HG03108 (cell line): ENCODE measurements at regions not wholly inside any gene's neighbourhood (a gene's known extent, or its start where the extent isn't known, plus 50 kb on each side); places are given as distances from the start of the nearest gene placed in this dataset.
"Not testable (repeated sequence)": the region's sequence is repeated elsewhere in the genome, so short reads cannot be mapped to it uniquely, and the experiment has no call there.

ENCODE experiments used
- ATAC-seq: cut with Tn5 transposase; IDR thresholded peaks from one replicate; pipeline ENCODE4 v1.9.1; 2021; ENCODE audit warnings: moderate library complexity; ENCODE audit not compliant: unreplicated experiment

DNA sequence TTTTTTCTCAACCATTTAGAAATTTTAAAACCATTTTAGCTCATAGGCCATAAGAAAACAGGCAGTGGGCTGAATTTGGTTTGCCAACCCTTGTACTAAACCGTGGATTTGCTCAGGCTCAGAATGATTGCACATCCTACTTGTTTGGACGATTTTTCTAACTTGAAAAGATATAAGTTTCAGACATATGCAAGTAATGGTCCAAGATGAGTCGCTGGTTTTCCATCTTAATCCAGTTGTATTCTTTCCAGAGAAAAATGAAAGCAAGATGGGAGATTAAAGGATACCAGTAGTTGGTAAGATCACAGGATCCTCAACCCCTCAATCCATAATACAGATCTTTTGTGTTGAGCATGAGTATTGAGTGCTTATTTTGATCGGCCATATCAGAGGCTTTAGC is 250.9 kb downstream of the TINAG start:
- no peak for ATAC-seq

DNA sequence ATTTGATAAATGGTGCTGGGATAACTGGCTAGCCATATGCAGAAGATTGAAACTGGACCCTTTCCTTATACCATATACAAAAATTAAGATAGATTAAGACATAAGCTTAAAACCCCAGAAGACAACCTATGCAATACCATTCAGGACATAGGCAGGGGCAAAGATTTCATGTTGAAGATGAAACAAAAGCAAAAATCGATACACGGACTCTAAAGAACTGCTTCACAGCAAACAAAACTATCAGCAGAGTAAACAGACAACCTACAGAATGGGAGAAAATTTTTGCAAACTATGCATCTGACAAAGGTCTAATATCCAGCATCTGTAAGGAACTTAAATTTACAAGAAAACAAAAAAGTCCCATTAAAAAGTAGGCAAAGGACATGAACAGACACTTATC is 255.9 kb downstream of the TINAG start:
- not testable (repeated sequence) for ATAC-seq

DNA sequence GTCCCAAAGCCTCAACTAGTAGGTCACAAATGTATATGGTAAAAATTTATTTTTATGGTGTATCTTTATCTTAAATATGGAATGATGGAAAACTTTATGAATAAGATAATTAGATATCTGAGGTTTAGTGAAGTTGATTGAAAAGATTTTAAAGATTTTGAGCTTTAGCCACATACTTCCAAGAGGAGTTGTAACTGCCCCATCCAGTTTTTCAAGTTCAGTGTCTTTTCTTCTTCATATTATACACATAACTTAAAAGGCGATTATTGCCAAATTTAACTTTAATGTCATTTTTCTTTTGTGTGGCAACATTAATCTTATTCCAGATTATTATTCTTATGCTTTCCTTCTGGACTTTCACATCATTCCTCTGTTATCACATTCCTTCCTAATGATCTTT is 266.4 kb downstream of the TINAG start:
- ATAC-seq: no peak

DNA sequence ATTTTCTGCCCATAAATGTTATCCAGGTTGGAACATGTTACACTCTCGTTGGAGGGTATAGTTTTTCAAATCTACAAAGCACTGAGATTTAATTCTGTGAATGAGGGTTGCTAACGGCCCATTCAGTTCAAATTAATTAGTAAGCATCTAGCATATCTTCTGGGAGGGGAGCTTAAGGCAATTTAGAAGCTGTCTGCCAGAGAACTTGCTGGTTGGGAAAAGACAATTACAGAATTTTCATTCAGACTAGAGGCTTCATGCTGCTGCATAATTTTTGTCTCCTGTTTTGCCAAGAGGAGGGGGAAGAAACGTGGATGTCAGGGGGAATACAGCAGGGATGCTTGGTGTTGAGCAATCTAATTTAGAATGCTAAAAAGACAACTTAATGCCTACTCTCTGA is 268.3 kb upstream of the FAM83B start:
- no peak for ATAC-seq

DNA sequence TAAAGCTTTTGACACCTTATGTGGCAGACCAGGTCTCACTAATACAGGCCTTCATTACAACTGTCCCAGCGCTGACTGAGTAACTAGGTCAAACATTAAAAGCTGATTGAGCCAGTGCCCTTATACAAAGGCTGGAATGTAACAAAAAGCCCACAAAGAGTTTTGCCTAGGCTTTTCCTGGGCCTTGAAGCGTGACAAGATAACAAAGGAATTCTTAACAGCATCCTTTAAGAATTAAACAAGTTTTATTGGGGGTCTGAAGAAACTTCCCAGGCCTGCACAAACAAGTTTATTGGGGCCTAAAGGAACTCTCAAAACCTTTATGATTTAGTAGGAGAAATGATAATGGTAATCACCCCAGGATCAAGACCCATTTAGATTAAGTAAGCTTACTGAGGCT is 267.6 kb upstream of the FAM83B start:
- ATAC-seq: no peak

DNA sequence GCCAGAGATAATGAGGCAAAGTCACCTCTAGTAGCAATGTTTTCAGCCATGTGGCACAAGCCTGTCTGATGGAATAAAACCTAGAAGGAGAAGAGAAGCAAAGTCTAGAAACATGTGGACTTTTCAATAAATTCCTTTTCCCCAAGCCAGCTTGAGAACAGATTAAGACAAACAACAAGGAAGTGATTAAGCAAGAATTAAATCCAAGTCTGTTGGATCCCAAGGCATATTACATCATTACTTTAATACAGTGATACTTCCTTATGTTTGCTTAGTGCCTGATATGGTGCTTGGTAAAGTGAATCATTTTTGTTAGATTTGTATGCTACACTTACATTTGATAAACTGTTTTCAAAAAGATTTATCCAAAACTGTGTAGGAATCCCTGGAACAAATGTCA is 260.3 kb upstream of the FAM83B start:
- ATAC-seq: no peak

DNA sequence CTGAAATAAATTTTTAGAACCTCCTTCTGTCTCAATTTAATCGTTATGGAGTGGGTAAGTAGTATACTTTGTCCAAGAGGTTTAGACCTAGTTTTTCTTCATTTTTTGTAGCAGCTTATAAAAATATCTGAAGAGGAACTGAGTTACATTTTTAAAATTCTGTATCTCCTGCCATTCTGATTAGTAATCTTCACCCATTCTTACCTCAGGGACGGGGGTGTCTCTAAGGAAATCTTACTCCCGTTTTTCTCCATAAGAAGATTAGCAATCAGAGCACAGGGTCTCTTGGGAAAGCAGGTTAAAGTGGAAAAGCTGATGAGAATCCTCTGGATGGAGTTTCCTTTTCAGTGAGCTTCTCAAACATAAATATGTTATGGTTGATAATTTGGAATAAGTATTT is 259.3 kb upstream of the FAM83B start:
- no peak for ATAC-seq

DNA sequence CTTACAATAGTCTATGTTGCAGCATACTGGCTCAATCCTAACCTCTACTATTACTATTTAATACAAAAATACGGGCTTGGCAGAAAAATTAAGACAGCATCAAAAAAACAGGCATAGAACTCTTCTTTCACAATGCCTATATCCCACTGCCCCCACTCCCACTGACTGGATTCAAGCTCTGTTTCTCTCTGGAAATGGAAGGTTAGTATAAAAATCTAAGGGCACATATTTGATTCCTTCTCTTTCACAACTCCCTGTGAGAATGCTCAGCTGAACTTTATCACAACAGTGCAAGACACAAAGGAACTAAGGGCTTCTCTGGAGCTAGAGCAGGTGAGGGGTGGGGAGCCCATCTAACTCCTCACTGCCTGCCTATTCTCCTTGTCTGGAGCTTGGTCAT is 258.4 kb upstream of the FAM83B start:
- no peak for ATAC-seq

DNA sequence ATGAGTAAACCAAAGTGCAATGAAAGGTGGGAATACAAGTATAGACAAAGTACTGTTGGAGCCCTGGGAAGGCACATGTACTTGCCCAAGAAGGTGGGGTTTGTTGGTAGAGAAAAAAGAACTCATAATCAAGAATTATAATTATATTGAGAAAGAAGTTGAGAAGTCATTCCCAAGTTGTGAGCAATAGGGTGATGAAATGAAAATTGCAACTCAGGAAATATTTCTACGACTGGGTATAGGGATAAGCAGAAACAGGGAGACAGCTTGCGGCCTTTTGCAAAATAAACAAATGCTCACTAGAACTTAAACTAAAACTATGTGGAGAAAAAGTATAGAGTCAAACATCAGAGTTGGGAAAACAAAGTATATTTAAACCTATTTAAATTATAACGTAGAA is 250.7 kb upstream of the FAM83B start:
- ATAC-seq: no peak

DNA sequence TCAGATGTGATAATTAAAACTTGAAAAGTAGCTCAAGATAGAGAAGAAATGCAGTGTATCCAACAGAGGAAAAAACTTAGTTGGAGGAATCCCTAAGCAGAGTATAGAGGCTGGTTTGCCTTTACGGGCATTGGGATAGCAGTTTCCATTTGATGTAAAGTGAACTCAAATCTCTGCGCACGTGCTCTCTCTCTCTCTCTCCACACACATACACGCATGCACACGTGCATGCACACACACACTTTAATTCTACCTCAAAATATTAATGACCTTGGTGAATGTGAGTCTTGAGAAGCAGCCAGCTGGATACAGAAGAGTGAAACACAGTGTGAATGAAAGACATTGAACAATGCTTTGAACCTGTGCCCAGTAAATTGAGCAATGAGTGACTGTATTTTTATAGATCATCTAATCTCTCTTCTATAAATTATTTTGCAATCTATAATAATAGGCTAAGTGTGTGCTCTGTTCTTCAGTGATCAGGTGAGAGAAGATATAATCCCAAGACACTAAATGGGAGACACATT is 247.7 kb upstream of the FAM83B start:
- no peak for ATAC-seq

DNA sequence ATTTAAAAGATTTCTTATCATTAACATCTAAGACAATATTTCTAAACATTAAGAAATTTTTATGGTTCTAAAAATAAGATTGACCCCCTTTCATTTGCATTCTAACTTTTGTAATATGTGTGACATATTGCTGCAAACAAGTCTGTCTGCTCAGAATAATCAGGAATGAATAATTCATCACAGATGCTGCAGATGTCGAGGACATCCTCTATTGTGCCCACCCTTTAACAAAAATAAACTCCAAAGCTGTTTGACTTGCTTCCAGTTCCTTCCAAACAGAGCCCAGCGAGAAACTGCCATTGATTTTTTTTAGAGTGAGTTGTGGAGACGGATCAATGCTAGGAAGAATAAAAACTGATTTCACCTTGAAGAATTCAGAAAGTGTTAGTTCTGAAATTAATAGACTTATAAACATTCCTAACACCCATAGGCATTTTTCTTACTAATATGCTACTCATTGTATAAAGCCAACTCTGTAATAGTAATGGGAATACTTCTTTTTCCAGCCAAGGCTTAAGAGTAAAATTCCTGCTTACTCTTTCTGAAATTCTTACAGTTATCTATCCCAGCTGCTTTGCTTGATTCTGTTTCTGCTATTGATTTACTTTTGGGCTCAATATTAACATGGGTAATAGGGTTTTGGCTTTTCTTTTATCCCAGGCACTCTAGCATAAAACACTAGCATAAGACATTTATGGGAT is 244.8 kb upstream of the FAM83B start:
- ATAC-seq: no peak

DNA sequence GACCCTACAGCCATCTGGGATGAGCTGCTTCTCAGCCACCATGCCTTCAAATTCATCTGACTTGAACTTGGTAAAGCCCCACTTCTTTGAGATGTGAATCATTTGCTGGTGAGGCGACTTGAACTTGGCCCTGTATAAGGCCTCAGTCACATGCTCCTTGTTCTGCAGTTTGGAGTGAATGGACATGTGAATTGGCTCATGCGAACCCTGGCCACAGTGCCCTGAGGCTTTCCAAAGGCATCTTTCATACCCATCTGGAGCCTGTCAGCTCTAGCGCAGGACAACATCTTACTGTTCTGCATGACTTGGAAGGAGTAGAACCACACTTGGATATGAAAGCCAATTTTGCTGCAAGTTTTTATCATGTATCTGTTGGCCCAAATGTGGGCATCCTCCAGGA is 244.0 kb upstream of the FAM83B start:
- no peak for ATAC-seq

DNA sequence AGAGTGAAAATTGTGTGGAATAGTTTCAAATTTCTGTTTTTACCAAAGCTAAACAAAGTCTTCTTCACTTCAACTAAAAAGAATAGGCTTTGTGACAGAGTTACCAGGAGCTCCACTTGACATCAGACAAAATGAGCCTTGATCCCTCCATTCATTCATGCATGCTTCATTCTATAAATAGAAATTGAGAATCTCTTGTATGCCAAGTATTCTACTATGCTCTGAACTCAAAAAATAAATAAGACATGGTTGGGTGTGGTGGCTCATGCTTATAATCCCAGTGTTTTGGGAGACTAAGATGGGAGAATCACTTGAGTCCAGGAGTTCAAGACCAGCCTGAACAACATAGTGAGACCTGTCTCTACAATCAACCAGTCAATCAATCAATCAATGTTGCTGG is 236.6 kb upstream of the FAM83B start:
- ATAC-seq: no peak

DNA sequence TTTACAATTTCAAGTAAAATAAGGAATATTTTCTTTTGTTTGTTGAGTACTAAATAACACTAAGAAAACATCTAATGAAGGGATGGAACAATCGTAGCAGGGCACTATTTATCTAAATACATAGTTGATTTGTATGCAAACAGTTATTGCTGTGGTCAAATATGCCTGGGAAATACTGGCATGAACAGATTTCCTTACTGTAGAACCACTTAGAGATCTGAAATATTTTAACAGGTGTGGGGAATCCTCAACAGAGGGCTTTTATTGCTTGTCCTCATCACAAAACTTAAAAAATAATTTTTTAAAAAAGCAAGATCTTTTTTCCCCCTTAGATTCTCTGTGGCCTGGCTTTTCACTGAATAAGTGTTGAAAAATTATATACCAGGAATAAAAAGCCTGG is 233.0 kb upstream of the FAM83B start:
- ATAC-seq: no peak

DNA sequence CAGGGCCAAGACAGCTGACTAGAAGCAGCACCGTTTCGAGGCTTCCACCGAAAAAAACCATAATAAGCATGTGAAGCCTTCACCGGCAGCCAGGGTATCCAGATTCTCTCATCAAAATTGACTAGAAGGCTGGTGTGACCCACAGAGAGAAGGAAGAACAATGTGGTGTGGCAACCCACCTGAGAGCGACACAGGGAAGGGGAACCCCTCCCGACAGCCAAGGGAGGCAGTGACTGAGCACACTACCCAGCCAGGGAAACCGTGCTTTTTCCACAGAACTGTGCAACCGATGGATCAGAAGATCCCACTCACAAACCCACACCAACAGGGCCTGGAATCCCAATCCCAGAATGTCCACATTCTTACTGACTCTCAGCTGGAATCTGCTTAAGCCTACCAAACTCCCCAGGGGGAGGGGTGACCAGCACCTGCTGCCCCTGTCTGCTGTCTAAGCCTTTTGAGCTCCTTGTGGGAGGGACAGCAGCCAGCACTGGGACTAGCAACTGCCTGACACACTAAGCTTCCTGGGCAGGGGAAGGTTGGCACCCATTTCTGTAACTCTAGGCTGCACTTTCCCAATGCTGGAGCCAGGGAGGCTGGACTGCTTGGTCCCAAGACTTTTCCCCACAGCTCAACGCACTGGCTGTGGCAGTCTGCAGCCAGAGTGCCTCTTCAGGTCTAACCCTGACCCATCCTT is 231.9 kb upstream of the FAM83B start:
- ATAC-seq: no peak

DNA sequence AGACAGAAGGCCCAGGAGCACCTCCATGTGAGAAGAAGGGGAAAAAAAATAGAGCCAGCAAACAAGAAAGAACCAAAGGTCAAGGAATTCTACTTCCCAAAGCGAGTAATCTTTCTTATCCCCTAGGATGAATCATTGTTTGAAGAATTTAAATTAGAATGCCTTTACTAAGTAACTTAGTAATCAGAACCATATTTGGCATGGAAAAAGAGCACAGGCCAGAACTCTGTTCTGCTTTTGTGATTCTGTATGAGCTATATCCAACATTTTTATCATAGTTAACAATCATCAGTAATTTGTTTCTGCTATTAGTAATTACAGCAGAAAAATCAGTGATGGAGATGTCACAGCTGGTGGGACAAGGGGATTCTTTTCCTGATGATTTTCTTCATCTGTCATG is 228.8 kb upstream of the FAM83B start:
- no peak for ATAC-seq

DNA sequence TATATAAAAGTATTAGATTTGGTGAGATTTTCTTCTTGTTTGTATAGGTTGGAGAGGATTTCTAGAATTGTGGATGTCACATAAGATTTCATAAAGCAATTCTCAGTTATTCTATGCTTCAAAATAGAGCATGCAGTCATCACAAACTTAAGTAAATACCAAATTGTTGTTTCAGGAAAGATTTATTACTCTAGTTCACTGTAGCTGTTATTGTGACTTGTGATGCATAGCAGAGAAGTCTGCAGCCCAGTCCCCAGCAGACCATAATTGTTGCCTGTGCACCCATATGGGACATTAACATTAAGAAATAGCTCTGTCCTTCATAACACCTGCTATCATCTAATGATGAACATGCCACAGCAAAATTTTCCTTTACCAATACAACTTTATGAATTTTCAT is 228.0 kb upstream of the FAM83B start:
- no peak for ATAC-seq

DNA sequence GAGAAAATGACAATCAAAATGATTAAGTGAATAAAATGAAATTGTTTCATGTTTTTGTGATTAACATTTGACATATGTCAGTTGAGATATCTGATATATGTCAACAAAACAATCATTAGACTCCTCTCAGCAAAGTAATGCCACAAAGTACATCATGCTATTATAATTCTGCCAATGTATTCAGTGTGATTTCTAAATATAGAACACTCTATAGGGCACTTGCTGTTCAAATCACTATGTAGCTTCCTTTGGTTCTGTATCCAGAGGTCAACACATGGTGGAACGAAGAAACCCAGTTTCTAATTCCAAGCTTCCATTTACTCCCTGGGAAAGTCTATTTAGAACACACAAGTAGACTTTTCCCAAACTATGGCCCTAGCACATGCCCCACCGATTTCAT is 227.5 kb upstream of the FAM83B start:
- ATAC-seq: no peak

DNA sequence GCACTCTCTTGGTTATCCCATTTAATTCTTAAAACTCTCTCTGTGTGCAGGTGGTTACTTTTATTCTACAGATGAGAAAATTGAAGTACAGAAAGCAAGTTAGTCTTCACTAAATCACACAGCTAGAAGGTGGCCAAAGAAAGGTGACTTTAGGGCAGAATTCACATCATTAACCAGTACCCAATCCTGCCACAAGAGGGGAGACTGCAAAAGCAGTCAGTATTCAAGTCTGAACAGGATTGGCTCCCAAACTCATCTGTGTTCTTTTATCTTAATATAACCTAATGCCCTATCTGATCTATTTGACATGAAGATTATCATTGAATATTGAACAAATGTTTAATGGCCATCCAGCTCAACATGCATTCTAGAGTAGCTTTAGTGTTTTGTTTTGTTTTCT is 225.3 kb upstream of the FAM83B start:
- peak; percentile 66 for ATAC-seq

DNA sequence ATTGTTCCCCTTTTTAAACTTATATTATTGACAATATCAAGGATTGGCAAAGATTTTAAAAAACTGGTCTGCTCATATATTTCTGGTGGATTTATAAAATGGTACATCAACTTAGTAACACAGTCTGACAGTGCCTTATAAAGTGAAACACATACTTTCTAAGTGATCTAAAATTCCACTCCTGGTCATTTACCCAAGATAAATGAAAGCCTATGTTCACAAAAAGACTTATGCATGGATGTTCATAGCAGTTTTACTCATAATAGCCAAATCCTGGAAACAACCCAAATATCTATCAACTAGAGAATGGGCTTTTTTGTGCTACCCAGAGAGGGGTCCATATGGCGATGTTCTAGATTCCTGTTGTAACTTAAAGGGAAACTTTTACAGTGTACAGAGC is 222.4 kb upstream of the FAM83B start:
- no peak for ATAC-seq

DNA sequence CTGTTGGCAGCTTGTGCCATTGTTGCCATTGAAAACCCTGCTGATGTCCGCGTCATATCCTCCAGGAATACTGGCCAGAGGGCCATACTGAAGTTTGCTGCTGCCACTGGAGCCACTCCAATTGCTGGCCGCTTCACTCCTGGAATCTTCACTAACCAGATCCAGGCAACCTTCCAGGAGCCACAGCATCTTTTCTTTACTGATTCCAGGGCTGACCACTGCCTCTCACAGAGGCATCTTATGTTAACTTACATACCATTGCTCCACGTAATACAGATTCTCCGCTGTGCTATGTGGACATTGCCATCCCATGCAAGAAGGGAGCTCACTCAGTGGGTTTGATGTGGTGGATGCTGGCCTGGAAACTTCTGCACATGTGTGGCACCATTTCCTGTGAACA is 221.8 kb upstream of the FAM83B start:
- no peak for ATAC-seq

DNA sequence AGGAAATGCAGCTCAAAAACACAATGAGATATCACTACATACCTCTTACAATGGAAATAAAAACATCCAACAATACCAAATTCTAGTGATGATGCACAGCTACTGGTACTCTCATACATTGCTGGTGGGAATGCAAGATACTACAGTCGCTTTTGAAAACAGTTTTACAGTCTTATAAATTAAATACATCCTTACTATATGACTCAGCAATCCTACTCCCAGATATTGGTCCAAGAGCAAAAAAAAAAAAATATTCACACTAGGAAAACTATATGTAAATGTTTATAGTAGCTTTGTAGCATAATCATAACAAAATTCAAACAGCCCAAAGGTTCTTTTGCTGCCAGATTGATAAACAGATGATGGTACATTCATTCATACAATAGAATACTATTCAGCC is 217.4 kb upstream of the FAM83B start:
- ATAC-seq: no peak
